ENCODE measurements at regions not wholly inside any gene's neighbourhood (a gene's known extent, or its start where the extent isn't known, plus 50 kb on each side); places are given as distances from the start of the nearest gene placed in this dataset.

GRCh38 chr3:150083655-150084042 lies 113.0 kb upstream of the PFN2 start:
- H3K27ac ChIP-seq, result peak overlapping the region in 2 of 12 donors; percentile 18 to 48
- intact Hi-C loops (cut with DNase I), result no loop called here
- TF ChIP-seq POLR2A (IDR thresholded peaks at IDR 0.05) (no peak), CTCF (IDR thresholded peaks at IDR 0.05) (no peak)
- H3K4me1 ChIP-seq, result peaks cover 0 to 26% (median 11%) of the 10 kb centered on the region in 12 donors
- no peaks in the 10 kb centered on the region for H3K36me3 ChIP-seq
- ATAC-seq, result peak in 1 of 4 donors; percentile 41
- no peak for DNase-seq
- H3K9me3 ChIP-seq, result peaks cover 0 to 5% (median 0%) of the 10 kb centered on the region in 12 donors
- H3K27me3 ChIP-seq, result no peaks in the 10 kb centered on the region
- WGBS, 4 donors, result 40 to 44% (median 43%) methylated on average over 8 of the region's 8 CpGs
- peak overlapping the region in 9 of 12 donors; percentile 7 to 50 (median 33) for H3K4me3 ChIP-seq

GRCh38 chr3:150082898-150083654 lies 112.4 kb upstream of the PFN2 start:
- peaks cover 0 to 32% (median 12%) of the 10 kb centered on the region in 12 donors for H3K4me1 ChIP-seq
- H3K27me3 ChIP-seq, result no peaks in the 10 kb centered on the region
- intact Hi-C loops (cut with DNase I), result no loop called here
- peaks cover 0 to 5% (median 0%) of the 10 kb centered on the region in 12 donors for H3K9me3 ChIP-seq
- 77 to 86% (median 82%) methylated on average over 2 of the region's 2 CpGs for WGBS, 4 donors
- no peak for TF ChIP-seq POLR2A (IDR thresholded peaks at IDR 0.05)
- no peak for TF ChIP-seq CTCF (IDR thresholded peaks at IDR 0.05)
- ATAC-seq (peak in 1 of 4 donors; percentile 31), DNase-seq (no peak)
- peak overlapping the region in 9 of 12 donors; percentile 7 to 50 (median 33) for H3K4me3 ChIP-seq
- no peaks in the 10 kb centered on the region for H3K36me3 ChIP-seq
- peak overlapping the region in 2 of 12 donors; percentile 18 to 48 for H3K27ac ChIP-seq

- ATAC-seq (no peak), DNase-seq (no peak)
- Histone ChIP-seq H3K4me1 (peaks cover 0 to 33% (median 13%) of the 10 kb centered on the region in 12 donors), H3K27ac (no peak overlapping the region), H3K4me3 (no peak overlapping the region), H3K9me3 (peaks cover 0 to 13% (median 0%) of the 10 kb centered on the region in 12 donors), H3K36me3 (no peaks in the 10 kb centered on the region), H3K27me3 (no peaks in the 10 kb centered on the region)
- 78 to 91% (median 84%) methylated on average over 4 of the region's 4 CpGs for WGBS, 4 donors
- intact Hi-C loops (cut with DNase I), result no loop called here
- TF ChIP-seq POLR2A (IDR thresholded peaks at IDR 0.05), result no peak
- no peak for TF ChIP-seq CTCF (IDR thresholded peaks at IDR 0.05)
Observed at GRCh38 chr3:150081084-150081483, 110.4 kb upstream of the PFN2 start.

GRCh38 chr3:150080058-150080730 lies 109.5 kb upstream of the PFN2 start:
- Histone ChIP-seq H3K9me3 (peaks cover 0 to 17% (median 0%) of the 10 kb centered on the region in 12 donors), H3K27ac (peak overlapping the region in 9 of 12 donors; percentile 3 to 55 (median 10))
- 53 to 64% (median 60%) methylated on average over 4 of the region's 4 CpGs for WGBS, 4 donors

More at GRCh38 chr3:150080058-150080730, 109.5 kb upstream of the PFN2 start:
- TF ChIP-seq CTCF (IDR thresholded peaks at IDR 0.05), result no peak
- TF ChIP-seq POLR2A (IDR thresholded peaks at IDR 0.05), result no peak
- Histone ChIP-seq H3K4me1 (peaks cover 0 to 33% (median 13%) of the 10 kb centered on the region in 12 donors), H3K27me3 (no peaks in the 10 kb centered on the region), H3K4me3 (no peak overlapping the region), H3K36me3 (no peaks in the 10 kb centered on the region)
- ATAC-seq (no peak), DNase-seq (no peak)
- intact Hi-C loops (cut with DNase I), result no loop called here
